GM19351 (cell line): ENCODE measurements at regions not wholly inside any gene's neighbourhood (a gene's known extent, or its start where the extent isn't known, plus 50 kb on each side); places are given as distances from the start of the nearest gene placed in this dataset.
"Not testable (repeated sequence)": the region's sequence is repeated elsewhere in the genome, so short reads cannot be mapped to it uniquely, and the experiment has no call there.

Experiments used
- ATAC-seq: cut with Tn5 transposase; IDR thresholded peaks from one replicate; pipeline ENCODE4 v1.9.1; 2021; ENCODE audit warnings: mild to moderate bottlenecking, moderate library complexity; ENCODE audit not compliant: unreplicated experiment

DNA sequence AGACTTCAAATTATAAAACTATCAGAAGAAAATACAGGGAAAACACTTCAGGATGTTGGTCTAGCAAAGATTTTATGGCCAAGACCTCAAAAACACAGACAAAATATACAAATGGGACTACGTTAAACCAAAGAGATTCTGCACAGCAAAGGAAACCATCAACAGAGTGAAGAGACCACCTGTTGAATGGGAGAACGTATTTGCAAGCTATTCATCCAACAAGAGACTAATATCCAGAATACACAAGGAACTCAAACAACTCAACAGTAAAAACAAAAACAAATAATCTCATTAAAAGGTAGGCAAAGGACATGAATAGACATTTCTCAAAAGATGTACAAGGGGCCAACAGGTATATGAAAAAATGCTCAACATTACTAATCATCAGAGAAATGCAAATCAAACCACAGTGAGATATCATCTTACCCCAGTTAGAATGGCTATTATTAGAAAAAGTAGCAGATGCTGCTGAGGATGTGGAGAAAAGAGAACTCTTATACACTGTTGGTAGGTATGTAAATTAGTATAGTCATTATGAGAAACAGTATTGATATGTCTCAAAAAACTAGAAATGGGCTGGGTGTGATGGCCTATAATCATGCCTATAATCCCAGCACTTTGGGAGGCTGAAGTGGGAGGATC, 112.6 kb downstream of the LRIG2 start:
- ATAC-seq = peak; percentile 97

DNA sequence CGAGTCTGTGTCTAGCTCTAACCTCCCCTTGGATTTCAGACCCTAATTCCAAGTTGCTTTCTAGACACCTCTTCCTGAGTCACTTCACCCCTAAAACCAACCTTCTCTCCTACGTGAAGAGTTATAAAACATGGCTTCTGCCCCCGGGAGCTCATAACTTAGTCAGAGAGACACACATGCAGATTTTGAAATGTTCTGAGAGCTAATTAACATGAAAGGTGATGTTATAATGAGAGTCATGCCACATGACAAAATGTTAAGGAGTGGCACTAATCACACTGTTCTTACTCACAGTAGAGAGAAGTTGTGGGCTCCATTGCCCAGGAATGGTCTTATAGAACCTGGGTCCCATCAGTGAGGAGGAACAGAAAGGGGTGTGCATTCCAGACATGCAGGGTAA, 117.1 kb downstream of the LRIG2 start:
- no peak for ATAC-seq

DNA sequence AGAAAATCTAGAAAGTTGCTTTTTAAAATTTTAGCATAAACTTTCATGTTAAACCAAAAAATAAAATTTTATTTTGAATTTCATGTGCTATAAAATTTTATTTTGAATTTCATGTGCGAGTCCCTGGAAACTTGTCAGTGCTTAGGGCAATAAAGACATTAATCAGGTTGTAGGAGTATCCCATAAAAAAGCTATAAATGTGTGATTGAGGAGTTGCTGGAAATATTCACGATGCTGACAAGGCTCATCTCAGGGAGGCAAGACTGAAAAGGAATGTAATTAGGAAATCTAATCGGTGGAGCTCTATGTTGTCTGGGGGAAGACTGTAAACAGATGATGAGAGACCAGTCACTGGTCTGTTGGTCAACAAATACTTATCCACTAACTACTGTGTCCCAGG, 117.9 kb downstream of the LRIG2 start:
- no peak for ATAC-seq

DNA sequence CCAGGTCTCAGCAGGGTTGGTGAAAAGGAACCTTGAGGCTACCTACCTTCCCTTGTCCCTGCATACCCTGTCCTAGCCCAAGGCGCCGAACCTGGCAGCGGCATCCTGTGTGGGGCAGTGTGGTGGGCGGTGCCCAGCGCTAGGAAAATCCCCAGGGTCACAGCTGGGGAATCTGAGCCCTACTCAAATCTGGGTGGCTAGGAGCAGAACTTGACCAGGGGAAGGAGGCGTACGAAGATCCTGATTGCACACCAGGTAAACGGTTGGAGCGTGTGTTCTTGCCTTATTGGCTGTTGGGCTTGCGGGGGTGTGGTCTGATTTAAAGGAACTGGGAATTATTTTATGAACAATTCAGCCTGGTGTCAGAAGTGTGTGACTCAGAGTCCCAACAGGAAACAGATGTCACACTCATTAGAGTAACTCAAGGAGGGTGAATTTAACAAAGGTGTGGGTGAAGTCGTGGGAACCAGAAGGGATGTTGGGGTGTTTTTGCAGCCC, 118.6 kb downstream of the LRIG2 start:
- ATAC-seq = peak; percentile 72

DNA sequence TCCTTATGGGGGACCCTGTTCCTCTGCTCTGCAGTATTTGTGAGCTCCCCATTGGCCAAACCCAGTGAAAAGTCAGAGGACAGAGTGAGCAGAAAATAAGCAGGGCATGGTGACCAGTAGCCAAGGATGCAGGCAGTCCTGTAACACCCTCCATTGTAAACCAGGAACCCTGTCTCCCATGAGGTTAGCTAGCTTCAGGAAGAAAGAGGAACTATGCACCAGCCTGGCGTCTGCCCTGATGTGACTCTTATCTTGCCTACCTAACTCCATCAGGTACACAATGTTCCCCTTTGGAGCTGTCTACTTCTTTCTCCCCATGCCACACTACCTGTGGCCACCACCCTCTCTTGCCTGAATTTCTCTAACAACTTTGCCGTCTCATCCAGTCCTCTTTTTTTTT, 119.2 kb downstream of the LRIG2 start:
- peak; percentile 24 for ATAC-seq

DNA sequence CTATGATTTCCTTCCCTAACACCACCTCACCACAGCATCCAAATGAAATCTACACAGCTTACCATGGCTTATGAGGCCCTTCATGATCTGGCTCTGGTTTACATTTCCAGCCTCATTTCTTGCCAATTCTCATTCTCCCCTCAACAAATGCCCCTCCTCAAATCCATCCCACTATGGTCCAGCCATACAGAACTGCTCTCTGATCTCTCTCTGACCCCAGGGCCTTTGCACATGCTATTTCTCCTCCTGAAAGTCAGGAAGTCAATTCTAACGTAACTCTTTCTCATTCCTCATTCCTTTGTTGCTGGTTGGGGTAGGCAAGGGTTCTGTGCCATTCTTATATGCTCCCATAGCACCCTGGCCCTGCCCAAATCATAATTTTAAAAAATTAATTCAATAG, 120.0 kb downstream of the LRIG2 start:
- ATAC-seq = no peak

DNA sequence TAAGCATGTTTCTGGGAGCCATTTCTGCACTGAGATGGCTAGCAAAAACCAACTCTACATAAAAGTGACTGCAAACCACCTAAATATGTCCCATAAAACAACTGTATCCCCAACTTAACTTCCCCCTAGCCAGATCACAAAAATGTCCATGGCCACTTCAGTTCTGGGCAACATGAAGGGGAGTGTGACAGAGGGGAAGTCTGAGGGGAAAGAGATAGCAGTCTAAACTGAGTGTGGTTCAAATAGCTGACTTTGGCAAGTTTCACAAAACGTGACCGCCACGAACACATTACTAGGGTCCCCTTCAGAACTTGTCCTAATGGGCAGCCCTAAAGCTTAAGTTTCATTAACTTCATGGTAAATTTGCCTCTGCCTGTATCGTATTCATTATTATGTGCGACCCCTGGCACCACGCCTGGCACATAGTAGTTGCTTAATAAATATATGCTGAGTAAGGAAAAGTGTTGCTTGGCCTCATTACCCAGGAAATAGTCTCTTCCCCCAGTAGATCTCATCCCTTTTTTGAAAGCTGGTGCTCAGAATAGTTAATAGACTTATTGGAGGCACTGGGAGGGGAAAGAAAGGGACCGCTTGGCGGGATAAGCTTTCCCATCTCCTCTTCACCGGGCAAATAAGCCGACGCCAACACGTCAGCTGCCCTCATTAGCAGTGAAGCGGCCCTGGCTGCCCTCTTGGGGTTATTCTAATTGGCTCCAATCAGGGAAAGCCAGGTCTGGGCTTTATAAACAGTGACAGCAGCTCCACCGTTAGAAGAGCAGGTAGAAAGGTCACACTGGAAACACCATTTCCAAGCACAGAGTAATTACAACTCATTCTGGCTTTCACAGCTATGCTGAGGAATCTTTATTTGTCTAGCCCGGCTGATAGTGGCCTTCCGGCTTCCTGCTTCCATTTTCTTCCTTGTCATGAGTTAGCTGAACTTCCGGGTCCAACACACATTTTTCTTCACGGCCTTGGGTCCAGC, 122.1 kb downstream of the LRIG2 start:
- ATAC-seq = no peak

DNA sequence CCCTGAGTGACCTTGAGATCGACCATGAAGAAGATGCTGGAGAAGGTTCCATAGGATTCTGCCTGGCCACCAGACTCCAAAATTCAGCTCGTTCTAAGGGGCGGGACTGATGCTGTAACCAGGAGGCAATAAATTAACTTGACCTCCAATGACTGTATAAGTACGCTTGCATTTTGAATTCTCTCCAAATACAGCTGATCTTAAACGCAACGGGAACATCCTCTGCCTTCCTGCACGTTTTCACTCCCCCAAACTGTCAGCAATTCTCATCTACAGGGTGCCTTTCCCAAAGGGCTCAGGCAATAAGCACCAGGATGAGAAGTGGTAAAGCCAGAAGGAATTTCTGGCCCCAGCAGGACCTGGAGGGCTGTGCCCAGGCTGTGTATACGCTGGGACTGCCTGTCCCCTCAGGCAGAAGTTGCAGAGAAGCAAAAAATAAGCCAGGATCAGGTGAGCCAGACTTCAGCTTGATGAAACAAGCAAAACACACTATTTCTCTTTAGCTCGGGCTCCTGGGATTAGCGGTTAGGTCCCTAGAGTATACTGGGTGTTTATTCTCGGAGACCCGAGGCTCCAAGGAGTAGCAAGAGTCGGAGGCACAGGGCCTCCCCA, 124.8 kb downstream of the LRIG2 start:
- no peak for ATAC-seq

DNA sequence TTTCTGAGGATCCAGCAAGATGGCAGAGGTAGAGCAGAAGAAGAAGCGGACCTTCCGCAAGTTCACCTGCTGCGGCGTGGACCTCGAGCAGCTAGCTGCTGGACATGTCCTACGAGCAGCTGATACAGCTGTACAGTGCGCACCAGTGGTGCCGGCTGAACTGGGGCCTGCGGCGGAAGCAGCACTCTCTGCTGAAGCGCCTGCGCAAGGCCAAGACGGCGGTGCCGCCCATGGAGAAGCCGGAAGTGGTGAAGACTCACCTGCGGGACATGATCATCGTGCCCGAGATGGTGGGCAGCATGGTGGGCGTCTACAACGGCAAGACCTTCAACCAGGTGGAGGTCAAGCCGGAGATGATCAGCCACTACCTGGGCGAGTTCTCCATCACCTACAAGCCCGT, 125.8 kb downstream of the LRIG2 start:
- ATAC-seq = no peak

DNA sequence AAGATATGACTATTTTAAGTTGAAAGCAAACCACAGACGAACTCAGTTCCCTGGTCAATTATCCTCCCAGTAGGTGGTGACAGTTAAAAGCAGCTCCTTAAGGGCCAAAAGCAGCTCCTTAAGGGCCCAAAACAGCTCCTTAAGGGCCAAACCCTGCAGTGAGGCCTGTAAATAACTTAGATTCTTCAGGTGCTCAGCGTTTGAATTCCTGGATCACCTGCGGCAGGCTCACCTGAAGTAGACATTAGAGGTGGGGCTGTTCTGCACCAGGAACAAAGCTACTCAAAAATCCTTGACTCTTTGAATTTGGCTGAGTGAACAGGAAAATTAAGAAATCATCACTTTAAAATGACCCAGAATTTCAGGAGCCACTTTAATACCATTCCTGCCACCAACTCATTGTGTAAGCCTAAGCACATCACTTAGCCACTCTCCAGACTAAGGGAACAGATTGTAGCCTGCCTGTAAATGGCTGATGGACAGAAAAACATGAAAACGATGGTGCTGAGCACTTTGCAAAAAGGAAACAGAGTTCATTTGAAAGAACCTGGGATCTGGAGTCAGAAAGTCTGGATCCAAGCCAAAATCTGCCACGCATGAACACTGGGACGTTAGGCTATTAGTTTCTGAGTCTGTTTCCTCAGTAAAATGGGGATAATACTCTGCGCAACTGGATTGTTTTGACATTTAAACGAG, 126.9 kb downstream of the LRIG2 start:
- no peak for ATAC-seq

DNA sequence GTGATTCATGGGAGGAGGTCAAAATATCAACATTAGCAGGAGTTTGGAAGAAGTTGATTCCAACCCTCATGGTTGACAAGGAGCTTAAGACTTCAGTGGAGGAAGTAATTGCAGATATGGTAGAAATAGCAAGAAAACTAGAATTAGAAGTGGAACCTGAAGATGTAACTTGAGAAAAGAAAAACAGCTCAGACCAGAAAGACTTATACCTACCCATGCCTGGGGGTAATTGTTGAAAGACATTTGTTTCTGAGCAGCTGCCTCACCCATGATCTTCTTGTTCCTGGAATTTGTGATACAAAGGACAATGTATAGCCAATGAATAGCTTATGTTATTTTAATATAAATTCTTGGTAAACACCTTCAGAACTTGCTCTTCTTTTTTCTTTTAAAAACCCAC, 128.6 kb downstream of the LRIG2 start:
- ATAC-seq = no peak

DNA sequence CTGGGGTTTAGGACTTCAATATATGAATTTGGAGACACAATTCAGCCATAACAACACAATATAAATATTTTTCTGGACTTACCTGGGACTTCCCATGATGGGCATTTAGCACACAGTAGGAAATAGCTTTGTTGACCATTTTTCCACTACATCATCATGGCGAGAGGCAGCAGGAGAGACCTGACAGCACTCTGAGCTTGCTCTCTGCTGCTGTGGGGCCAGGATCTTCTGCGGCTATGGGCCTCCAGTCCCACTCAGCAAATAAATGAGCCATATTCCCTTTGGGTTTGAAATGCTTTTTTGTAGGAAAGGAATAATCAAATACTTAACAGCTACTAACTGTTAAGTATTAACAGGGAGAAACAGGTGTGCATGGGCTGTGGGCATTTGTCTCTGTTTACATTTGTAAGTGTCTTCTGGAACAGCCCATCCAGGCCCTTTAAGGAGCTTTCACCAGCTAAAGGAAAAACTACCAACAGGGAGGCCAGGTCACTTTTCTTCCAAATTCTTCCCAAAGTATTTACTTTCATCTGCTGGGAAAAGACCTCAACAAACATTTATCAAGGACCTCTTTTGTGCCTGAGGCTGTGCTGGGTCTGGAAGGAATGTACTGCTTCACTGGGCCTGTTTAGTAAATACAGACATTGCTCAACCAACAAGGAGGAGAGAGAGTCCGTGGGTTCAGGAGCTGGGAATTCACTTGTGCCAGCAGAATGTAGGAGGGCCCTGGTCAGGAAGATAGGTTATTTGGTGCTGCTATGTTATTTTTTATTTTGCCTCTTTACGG, 133.2 kb downstream of the LRIG2 start:
- ATAC-seq = no peak

DNA sequence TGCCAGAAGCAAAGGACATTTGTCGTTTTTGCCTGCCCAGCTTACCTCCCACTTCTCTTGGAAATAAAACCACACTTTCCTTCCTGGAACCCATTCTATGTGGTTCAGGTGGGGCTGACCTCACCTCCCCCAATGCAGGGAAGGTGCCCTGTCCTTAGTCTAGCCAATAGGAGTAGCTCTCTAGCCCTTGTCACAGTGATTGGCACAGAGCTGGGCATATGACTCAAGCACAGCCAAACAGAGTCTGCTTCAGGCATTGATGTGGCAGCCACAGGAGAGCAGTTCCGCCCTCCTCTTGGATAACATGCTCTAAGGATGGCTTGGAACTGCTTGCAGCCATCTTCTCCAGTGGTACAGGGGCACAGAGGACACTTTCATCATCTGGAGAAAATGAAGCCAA, 134.0 kb downstream of the LRIG2 start:
- no peak for ATAC-seq

DNA sequence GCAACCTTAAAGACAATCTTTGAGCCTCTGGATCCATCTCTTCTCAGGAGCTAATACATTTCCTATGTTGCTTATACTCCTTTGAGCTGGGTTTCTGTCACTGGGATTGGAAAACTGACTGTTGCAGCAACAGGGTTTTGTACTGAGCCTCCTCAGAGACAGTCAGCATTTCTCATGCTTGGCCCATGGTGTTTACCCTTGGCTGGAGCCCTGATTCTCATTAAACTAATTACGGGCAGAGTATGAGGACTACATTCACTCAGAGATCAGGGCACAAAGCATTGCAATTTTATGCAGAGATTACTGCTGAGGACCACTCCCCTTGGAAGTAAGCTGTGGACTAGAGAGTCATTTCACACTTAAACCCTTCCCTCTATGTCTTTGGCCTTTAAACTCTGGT, 134.5 kb downstream of the LRIG2 start:
- no peak for ATAC-seq

DNA sequence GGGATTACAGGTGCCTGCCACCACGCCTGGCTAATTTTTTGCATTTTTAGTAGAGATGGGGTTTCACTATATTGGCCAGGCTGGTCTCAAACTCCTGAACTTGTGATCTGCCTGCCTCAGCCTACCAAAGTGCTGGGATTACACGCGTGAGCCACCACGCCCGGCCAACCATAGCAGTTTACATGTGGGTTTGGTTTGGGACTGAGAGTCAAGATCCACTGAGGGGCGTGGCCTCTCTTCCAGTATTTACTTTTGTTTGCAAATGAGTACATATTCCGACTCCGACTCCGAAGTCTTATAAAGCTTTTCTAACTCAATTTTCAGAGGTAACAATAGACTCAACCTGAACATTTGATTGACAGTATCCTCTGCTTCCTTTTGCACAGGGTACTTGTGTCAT, 135.4 kb downstream of the LRIG2 start:
- not testable (repeated sequence) for ATAC-seq

DNA sequence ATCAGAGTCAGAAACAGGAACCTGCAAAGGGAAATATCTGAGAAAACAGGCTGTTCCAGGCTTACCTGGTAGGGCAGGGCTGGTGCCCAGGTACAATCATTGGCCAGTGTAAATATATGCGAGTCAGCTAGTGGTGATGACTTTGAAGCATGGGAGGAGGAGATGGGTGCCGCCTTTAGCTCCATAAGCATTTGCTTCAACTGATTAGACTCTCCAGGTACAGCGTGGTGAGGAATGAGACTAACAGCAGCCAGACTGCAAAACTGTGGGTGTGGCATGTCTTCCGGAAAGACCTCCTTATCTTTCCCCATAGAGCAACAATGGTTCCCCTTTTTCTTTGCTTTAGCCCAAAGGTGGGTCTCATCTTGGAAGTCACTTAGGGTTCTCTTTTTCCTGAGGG, 137.2 kb downstream of the LRIG2 start:
- no peak for ATAC-seq

DNA sequence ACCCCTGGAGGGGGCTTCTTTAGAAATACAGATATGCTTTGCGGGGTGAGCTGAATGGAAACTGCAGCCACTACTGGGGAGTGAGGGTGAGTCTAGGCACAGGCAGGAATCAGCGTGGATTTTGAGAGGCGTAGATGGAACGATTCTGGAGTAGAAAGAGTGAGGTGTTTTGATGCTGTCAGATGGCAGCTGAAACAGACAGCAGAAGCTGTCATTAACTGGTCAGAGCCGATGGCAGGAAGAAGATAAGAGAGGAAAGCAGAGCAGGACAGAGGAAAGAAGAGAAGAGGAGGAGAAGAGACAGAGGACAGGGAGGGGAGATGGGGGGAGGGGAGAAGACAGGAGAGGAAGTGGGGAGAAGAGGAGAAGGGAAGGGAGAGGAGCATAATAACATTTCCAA, 138.5 kb downstream of the LRIG2 start:
- no peak for ATAC-seq

DNA sequence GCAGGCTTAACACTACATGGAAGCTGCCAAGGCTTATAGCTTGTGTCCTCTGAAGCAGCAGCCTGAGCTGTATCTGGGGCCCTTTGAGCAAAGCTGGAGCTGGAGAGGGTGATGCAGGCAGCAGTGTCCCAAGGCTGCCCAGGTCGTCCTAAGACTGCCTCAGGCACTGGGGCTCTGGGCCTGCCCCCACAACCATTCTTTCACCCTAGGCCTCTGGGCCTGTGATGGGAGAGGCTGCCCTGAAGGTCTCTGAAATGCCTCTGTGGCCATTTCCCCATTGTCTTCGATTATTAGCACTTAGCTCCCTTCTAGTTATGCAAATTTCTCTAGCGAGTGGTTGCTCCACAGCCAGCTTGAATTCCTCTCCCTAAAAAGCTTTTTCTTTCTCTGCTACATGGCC, 142.0 kb downstream of the LRIG2 start:
- no peak for ATAC-seq

DNA sequence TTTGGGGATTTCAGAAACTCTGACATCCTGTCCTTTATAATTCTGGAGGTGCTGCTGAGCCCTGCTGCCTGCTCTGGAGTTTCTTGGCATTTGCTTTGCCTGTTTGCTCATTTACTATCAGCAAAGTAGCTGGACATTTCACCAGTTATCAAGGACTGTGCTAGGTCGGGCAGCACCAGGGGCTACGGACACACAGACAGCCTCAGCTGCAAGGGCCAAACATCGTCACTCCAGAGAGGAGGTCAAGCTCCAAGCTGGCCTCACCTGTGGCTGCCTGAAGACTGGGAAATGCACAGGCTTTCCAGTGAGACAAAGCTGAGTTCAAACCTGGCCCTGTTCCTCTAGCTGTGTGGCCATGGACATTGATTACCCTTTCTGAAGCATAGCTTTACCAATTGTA, 143.7 kb downstream of the LRIG2 start:
- ATAC-seq = no peak

DNA sequence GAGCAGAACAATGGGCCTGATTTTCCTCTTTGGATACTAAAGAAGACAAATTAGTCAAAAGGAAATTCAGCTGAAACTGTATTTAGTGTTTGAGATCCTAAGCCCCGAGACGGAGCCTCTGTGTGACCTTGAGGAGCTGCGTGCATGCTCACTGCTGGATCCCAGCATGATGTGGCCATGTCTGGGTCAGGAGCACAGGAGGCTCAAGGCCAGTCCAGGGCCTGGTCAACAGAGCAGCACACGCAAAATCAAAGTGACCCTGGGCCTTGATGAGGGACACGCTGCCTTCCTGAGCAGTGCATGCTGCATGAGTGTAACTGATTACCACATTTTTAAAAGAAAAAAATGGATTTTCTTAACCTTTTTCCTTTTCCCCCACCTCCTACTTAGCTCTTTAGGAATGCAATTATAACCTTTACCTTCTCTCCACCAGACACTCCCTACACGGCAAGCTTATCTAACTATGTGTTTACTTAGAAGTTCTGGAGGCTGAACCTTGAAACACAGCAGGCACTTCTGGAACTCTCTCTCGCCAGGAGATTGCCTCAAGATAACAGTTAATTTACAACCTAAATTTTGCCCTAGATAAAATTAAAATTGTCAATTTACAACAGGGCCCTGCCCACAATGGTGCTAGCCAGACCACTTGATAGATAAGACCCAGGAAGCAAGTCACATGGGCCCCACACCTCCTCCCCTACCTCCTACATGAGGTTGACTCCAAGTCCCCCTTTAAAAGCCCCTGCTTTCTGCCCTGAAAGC, 144.6 kb downstream of the LRIG2 start:
- ATAC-seq = no peak
